ENCODE measurements at regions not wholly inside any gene's neighbourhood (a gene's known extent, or its start where the extent isn't known, plus 50 kb on each side); places are given as distances from the start of the nearest gene placed in this dataset.
"Not testable (repeated sequence)": the region's sequence is repeated elsewhere in the genome, so short reads cannot be mapped to it uniquely, and the experiment has no call there.

GRCh38 chr4:20050768-20051167 is 200.9 kb upstream of the SLIT2 start:
- DNase-seq (ENCODE audit: low read depth) = no peak

GRCh38 chr4:20049889-20050288 is 201.8 kb upstream of the SLIT2 start:
- no peak for DNase-seq (ENCODE audit: low read depth)

DNA sequence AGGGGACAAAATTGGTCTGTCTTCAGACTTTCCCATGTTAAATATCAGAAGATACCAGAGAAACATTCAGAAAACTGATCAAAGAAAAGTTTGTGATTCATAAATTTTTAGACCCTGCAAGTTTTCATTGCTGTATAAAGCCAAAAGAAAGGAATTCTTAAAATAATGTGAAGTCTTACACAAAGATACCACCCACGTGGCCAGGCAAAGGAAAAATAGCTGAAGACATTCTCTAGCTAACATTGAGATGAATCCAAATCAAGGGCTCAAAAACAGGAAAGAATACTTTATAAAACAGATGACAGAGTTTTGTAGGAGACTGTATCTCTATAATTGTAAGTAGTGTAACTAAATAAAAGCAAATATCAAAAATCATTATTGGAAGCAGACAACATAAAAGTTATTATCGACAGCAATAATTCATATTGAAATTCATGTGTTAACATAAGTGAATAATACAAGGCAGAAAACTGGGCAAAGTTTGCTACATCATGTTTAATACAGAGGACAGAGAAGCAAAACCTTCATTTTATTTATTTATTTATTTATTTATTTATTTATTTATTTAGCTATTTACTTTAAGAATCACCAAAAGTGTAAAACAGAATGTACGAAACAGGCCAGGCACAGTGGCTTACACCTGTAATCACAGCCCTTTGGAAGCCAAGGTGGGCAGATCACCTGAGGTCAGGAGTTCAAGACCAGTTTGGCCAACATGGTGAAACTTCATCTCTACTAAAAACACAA is 204.6 kb upstream of the SLIT2 start:
- DNase-seq (ENCODE audit: low read depth) = no peak

DNA sequence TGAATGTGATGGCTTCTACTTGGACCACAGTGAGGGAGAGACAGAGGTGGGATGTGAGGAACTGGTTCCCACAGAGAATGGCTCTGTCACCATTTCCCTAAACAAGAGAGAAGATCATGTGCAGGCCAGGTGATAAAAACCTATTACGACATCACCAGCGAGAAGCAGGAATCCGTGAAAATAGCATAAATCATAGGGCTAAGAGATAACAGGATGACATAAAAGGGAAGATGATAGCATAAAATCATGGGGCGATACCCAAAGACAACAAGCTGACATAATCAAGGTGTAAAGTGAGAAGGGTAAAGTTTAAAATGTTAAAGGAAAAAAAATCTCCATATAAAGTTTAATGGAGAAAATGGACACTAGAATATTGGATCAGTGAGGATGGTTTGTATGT is 205.5 kb upstream of the SLIT2 start:
- no peak for DNase-seq (ENCODE audit: low read depth)

DNA sequence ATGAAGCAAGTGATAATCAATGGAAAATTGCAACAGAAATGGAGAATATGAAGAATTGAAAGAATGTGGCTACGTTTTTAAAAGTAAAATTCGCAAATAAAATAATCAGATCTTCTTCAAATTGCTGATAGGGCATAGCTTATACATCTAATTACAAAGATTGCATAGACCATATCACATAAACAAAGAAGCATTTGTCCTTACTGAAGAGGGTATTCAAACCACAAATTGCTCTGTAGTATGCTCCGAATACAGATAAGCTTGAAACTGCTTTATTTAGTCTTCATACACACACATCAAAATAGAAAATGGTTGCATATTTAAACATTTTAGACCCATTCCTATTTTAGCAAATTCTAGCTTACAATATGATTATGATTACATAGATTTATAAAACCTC is 206.7 kb upstream of the SLIT2 start:
- DNase-seq (ENCODE audit: low read depth) = no peak

GRCh38 chr4:20044502-20044911 is 207.2 kb upstream of the SLIT2 start:
- no peak for DNase-seq (ENCODE audit: low read depth)

- DNase-seq (ENCODE audit: low read depth) = no peak
Observed at GRCh38 chr4:20043991-20044390, 207.7 kb upstream of the SLIT2 start.

GRCh38 chr4:20042769-20043168 is 208.9 kb upstream of the SLIT2 start:
- no peak for DNase-seq (ENCODE audit: low read depth)

DNA sequence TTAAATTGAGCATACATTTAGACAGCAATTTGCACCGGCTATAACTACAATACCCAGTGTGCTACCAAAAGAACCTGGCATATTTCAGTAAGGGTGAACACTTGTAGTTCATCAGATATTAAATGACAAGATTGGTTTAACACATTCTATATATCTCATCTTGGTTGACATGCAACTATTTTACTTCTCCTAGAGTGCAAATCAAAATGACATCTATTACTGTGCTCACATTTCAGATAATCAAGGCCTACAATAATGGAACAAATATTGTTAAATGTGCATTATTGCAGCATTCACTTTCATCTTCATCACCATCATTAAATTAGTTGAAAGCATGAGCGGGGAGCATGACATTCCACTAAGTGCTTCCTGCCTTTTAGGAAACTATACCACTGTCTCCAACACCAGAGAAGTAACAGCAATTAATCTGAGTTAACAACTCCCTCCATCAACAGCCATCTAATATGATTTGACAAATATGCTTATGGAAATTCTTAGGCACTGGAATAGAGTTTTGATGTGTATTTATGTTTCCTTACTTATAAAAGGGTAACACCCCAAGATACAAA is 209.8 kb upstream of the SLIT2 start:
- no peak for DNase-seq (ENCODE audit: low read depth)

- no peak for DNase-seq (ENCODE audit: low read depth)
Observed at GRCh38 chr4:20037745-20038144, 214.0 kb upstream of the SLIT2 start.

DNA sequence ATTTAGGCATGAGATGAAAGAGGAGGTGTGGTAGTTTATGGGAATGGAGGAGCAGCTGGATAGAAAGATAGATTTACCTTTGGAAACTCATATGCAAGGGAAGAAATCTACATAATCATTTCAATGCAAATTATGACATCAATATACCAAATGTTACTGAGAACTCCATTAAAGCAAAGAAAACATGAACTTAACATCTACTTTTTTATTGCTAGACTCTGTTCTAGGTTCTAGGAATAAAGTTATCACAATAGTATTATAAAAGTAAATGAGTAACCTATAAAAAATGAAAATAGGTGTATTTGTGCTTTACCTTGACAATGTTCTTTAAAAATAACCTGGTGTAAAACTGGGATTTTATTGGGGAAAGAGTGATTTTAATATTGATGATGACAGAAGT is 221.6 kb upstream of the SLIT2 start:
- DNase-seq (ENCODE audit: low read depth) = no peak

GRCh38 chr4:20028645-20029044 is 223.1 kb upstream of the SLIT2 start:
- peak; percentile 13 for DNase-seq (ENCODE audit: low read depth)

DNA sequence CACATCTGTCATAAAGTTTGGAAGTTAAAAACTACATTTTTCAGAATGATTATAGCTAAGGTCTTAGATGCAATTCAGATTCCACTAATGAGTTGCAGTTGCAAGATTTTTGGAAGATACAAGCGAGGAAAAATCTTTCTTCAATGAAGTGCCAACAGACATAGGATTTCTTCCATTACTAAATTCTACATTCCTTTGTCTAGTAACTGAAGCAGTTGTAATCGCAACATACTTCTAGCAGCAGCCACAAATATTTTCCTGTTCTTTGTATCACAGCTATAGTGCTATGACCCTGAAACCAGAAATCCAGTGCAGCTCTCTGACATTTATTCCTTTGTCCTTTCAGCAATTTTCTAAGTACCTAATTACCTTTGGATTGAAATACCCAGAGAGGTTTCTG is 225.2 kb upstream of the SLIT2 start:
- DNase-seq (ENCODE audit: low read depth) = no peak

GRCh38 chr4:20022471-20022870 is 229.2 kb upstream of the SLIT2 start:
- DNase-seq (ENCODE audit: low read depth) = no peak

DNA sequence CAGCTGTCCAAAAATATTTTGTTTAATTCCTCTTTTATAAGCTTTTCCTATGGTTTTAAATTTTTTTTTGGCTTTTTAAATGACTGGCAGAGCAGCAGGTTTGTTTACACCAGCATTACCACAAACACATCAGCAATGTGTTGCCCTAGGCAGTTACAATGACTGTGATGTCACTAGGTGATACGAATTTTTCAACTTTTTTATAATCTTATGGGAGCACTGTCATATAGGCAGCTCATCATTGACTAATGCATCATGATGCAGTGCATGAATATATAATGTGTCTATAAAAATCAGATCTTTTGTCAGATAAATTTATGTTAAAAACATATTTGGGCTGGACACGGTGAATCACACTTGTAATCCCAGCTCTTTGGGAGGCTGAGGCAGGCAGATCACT is 231.6 kb upstream of the SLIT2 start:
- DNase-seq (ENCODE audit: low read depth) = no peak

- peak; percentile 17 for DNase-seq (ENCODE audit: low read depth)
Observed at GRCh38 chr4:20019310-20020015, 232.2 kb upstream of the SLIT2 start.

DNA sequence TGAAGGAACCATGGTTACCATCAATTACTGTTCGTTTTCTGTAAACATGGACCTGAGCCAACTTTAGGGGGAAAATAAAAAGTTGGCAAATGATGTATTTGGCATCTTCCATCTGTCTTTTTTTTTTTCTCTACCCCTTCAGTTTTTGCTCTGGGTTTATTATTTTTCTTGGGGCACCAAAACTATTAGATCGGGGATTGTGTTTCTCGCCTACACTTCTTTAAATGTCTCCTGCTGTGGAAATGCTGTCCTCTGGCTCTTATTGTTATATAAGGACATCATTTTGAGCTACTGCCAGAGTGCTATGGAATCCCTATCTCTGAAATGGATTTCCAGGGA is 234.0 kb upstream of the SLIT2 start:
- DNase-seq (ENCODE audit: low read depth) = no peak

DNA sequence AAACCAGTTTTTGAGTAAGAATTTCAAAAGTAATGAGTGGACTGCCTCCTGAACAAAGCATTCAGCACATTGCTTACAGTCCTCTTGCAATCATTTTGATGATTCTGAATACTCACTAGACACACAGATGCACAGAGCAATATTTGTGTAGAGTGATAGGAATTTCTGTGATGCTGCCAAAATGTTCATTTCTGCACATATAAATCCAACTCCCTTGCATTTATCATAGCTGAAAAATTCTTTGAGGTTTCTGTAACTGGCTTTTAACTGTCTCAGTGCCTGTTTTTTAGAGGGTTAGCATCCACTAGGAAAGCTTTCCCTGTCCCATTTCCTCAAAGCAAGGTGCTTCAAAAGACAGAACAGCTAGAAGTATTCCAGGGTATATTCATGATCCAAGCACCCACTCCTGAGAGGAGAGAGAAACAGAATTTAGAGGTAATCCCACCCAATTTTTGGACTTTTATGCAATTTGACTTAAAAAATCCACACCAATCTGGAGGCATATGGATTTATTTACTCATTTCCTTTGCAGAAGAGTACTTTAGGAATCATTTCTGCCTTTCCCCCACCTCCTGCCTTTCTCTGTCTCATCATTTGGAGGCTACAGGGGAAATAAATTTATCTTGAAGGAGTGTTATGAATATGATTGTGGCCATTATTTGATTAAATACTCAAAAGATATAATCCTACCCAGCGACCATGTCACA is 234.5 kb upstream of the SLIT2 start:
- no peak for DNase-seq (ENCODE audit: low read depth)

DNA sequence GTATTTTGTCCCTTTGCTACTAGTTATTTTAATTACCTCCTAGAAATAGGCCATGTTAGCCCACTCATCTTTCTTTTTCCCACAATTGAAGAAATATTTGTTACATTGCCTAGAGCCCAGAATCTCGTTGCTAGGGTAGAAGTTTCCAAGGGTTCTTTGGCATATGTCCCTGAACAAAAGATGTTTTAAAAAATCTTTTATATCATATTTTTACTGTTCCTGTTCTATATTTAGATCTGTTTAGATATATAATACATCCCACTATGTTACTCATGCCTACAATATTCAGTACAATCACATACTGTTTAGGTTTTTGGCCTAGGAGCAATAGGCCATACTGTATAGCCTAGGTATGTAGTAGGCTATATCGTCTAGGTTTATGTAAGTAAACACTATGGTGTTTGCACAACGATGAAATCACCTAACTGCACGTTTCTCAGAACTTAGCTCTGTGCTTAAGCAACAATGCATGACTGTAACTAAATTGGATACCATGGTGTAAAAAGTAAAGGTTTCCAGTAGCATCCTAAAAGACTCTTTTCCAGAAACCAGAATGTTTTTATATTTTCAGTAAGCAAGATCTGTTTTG is 236.0 kb upstream of the SLIT2 start:
- no peak for DNase-seq (ENCODE audit: low read depth)

DNA sequence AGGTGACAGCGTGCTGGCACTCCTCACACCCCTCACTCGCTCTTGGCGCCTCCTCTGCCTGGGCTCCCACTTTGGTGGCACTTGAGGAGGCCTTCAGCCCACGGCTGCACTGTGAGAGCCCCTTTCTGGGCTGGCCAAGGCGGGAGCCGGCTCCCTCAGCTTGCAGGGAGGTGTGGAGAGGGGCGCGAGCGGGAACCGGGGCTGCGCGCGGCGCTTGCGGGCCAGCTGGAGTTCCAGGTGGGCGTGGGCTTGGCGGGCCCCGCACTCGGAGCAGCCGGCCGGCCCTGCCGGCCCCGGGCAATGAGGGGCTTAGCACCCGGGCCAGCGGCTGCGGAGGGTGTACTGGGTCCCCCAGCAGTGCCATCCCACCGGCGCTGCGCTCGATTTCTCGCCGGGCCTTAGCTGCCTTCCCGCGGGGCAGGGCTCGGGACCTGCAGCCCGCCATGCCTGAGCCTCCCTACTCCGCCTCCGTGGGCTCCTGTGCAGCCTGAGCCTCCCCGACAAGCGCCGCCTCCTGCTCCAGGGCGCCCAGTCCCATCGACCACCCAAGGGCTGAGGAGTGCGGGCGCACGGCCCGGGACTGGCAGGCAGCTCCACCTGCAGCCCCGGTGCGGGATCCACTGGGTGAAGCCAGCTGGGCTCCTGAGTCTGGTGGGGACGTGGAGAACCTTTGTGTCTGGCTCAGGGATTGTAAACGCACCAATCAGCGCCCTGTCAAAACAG is 247.7 kb upstream of the SLIT2 start:
- not testable (repeated sequence) for DNase-seq (ENCODE audit: low read depth)

DNA sequence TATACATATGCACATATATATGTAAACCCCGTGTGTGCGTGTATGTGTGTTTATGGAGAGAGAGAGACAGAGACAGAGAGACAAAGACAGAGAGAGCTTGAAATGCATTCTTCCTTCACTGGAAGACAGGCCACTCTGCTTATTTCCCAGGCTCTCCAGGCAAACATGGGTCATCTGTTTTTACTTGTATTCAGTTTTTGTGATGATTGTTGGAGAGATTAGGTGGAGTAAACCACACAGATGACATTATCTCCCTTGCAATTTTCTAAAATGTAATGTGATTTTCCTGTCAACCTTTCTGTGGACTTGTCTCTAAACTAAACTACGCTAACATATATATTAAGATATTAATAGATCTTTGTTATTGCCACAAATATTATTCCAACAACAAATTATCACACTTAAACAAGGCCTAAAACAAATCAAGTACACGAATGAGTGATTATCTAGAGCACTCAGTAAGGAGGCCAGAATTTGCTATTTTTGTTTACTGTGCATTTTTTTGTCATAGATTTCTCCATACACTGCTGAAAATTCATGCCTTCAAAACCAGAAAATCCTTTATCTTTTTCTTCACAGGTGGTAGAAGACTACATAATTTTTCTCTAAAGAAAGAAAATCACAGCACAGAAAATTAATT is 251.8 kb upstream of the SLIT2 start:
- no peak for DNase-seq (ENCODE audit: low read depth)

All from Daoy (cell line).